PC-3 (cell line): ENCODE measurements at regions not wholly inside any gene's neighbourhood (a gene's known extent, or its start where the extent isn't known, plus 50 kb on each side); places are given as distances from the start of the nearest gene placed in this dataset.

Experiments used
- ATAC-seq: fragments of 200-7000 bp; cut with Tn5 transposase; 2 replicates; pipeline ENCODE4 v1.9.1; 2020; ENCODE audit warnings: mild to moderate bottlenecking, moderate library complexity
- BruUV-seq: library from RNA; stranded (reverse); fragments of 400-500 nt; replicated peaks from 2 replicates; lab custom pipeline; 2021; lab: Mats Ljungman, UMichigan
- CTCF ChIA-PET: fragments of 300-600 bp; sonication (Branson Sonifier 250); formaldehyde crosslinking; loops from one replicate; lab custom pipeline; 2022; ENCODE audit warnings: antibody characterized with exemption; lab: Charles Lee
- POLR2A ChIA-PET: fragments of 300-600 bp; sonication (Branson Sonifier 250); formaldehyde crosslinking; loops from one replicate; lab custom pipeline; 2022; ENCODE audit warnings: antibody characterized with exemption; ENCODE audit not compliant: unreplicated experiment; lab: Charles Lee
- DNase-seq: peaks from one replicate; pipeline ENCODE4 v3.0.0-alpha.2; 2015
- H2AFZ ChIP-seq: fragments of 300-600 bp; sonication (generic); 2 replicates; pipeline ENCODE4 v1.6.0; 2016; ENCODE audit warnings: antibody characterized with exemption, low read length
- H3F3A ChIP-seq: fragments of 300-600 bp; sonication (generic); one replicate; pipeline ENCODE4 v1.6.0; 2017; ENCODE audit warnings: antibody characterized with exemption, low read length, control low read depth, mild to moderate bottlenecking; ENCODE audit not compliant: unreplicated experiment
- H3K27ac ChIP-seq: fragments of 300-600 bp; sonication (generic); 2 replicates; pipeline ENCODE4 v1.5.1; 2016; ENCODE audit warnings: mild to moderate bottlenecking, low read length
- H3K27me3 ChIP-seq: fragments of 300-600 bp; sonication (generic); 2 replicates; pipeline ENCODE4 v1.6.1; 2016; ENCODE audit warnings: low read length, mixed read lengths
- H3K36me3 ChIP-seq: fragments of 300-600 bp; sonication (generic); 2 replicates; pipeline ENCODE4 v1.6.1; 2016; ENCODE audit warnings: low read depth, mixed run types, low read length, mixed read lengths
- H3K4me1 ChIP-seq: fragments of 300-600 bp; sonication (generic); 2 replicates; pipeline ENCODE4 v1.5.1; 2016; ENCODE audit warnings: low read length; ENCODE audit not compliant: insufficient read depth
- H3K4me2 ChIP-seq: fragments of 300-600 bp; sonication (generic); 2 replicates; pipeline ENCODE4 v1.6.0; 2016; ENCODE audit warnings: low read length
- H3K4me3 ChIP-seq: fragments of 300-600 bp; sonication (generic); 2 replicates; pipeline ENCODE4 v1.5.1; 2016; ENCODE audit warnings: mild to moderate bottlenecking, low read length, mixed read lengths
- H3K79me2 ChIP-seq: fragments of 300-600 bp; sonication (generic); 2 replicates; pipeline ENCODE4 v1.6.1; 2017; ENCODE audit warnings: low read length, mixed read lengths
- H3K9ac ChIP-seq: fragments of 300-600 bp; sonication (generic); 2 replicates; pipeline ENCODE4 v1.6.0; 2016; ENCODE audit warnings: mild to moderate bottlenecking, low read length
- H3K9me2 ChIP-seq: fragments of 300-600 bp; sonication (generic); replicated peaks from 2 replicates; pipeline ENCODE4 v1.6.1; 2016; ENCODE audit warnings: mixed run types, low read length, mixed read lengths
- H3K9me3 ChIP-seq: fragments of 300-600 bp; sonication (generic); 2 replicates; pipeline ENCODE4 v1.6.1; 2016; ENCODE audit warnings: low read length, mixed read lengths
- H4K20me1 ChIP-seq: fragments of 300-600 bp; sonication (generic); 2 replicates; pipeline ENCODE4 v1.6.1; 2016; ENCODE audit warnings: low read length, mixed read lengths
- CTCF ChIP-seq: fragments of 300-600 bp; sonication (generic); conservative IDR thresholded peaks from 2 replicates; pipeline ENCODE4 v1.5.1; 2017; ENCODE audit warnings: antibody characterized with exemption, low read depth, mild to moderate bottlenecking, low read length
- EZH2 ChIP-seq: fragments of 300-600 bp; sonication (generic); IDR thresholded peaks from one replicate; pipeline ENCODE4 v1.6.1; 2017; ENCODE audit warnings: antibody characterized with exemption, mild to moderate bottlenecking, low read length; ENCODE audit not compliant: unreplicated experiment
- EZH2phosphoT487 ChIP-seq: fragments of 300-600 bp; sonication (generic); IDR thresholded peaks from 2 replicates; pipeline ENCODE4 v1.6.1; 2018; ENCODE audit warnings: mild to moderate bottlenecking, antibody characterized with exemption, low read length, borderline replicate concordance
- intact Hi-C: fragments of 100-400 bp; cut with micrococcal nuclease; formaldehyde crosslinking; loops from 2 replicates; pipeline ENCODE4 v1.9.0; 2023

- TF ChIP-seq EZH2phosphoT487 (no peak), CTCF (no peak), EZH2 (no peak)
- no TSS peak for BruUV-seq
- no peaks in the 10 kb centered on the region for H4K20me1 ChIP-seq
- H3K4me2 ChIP-seq, result no peak overlapping the region
- POLR2A ChIA-PET, result no interaction called here
- H3K9me2 ChIP-seq, result no peaks in the 10 kb centered on the region
- DNase-seq, result no peak
- ATAC-seq, result no peak
- no peak overlapping the region for H3K9ac ChIP-seq
- no peaks in the 10 kb centered on the region for H3K79me2 ChIP-seq
- peaks cover 7% of the 10 kb centered on the region for H3K4me1 ChIP-seq
- CTCF ChIA-PET, result no interaction called here
- intact Hi-C loops, result loop anchor here (5.0 to 10.0 kb wide), 4 partner anchors 183 to 953 kb away; no protein-coding TSS in a partner anchor
- no peaks in the 10 kb centered on the region for H3F3A ChIP-seq
- no peaks in the 10 kb centered on the region for H3K27me3 ChIP-seq
- no peaks in the 10 kb centered on the region for H3K9me3 ChIP-seq
- no peaks in the 10 kb centered on the region for H3K36me3 ChIP-seq
- H3K27ac ChIP-seq, result no peak overlapping the region
- no peak overlapping the region for H3K4me3 ChIP-seq
- no peak overlapping the region for H2AFZ ChIP-seq
Observed at GRCh38 chr2:13005048-13005447, 288.3 kb downstream of the TRIB2 start.

GRCh38 chr2:13005761-13006335 lies 289.1 kb downstream of the TRIB2 start:
- ChIA-PET POLR2A (interaction anchor here (0.6 kb wide), 1 partner anchor 955 kb away, joined by 3 read pairs; no protein-coding TSS in a partner anchor), CTCF (interaction anchor here (0.5 to 1.8 kb wide), 6 partner anchors 15 to 1176 kb away, joined by 3 to 12 read pairs (median 4); no protein-coding TSS in a partner anchor)
- Histone ChIP-seq H3K36me3 (no peaks in the 10 kb centered on the region), H3F3A (no peaks in the 10 kb centered on the region), H2AFZ (no peak overlapping the region), H3K4me3 (no peak overlapping the region), H3K9ac (no peak overlapping the region), H4K20me1 (no peaks in the 10 kb centered on the region), H3K9me3 (no peaks in the 10 kb centered on the region), H3K4me2 (no peak overlapping the region), H3K27ac (no peak overlapping the region), H3K9me2 (no peaks in the 10 kb centered on the region), H3K4me1 (peaks cover 7% of the 10 kb centered on the region), H3K79me2 (no peaks in the 10 kb centered on the region), H3K27me3 (no peaks in the 10 kb centered on the region)
- TF ChIP-seq EZH2phosphoT487 (no peak), CTCF (no peak), EZH2 (no peak)
- intact Hi-C loops, result loop anchor here (5.0 to 10.0 kb wide), 4 partner anchors 184 to 954 kb away; no protein-coding TSS in a partner anchor
- no TSS peak for BruUV-seq
- DNase-seq (no peak), ATAC-seq (no peak)

GRCh38 chr2:13006426-13006825 lies 289.7 kb downstream of the TRIB2 start:
- no peak for ATAC-seq
- CTCF ChIA-PET, result interaction anchor here (0.6 to 1.8 kb wide), 8 partner anchors 16 to 1772 kb away, joined by 3 to 12 read pairs (median 4); partner anchors contain the start of gene TRIB2

More at GRCh38 chr2:13006426-13006825, 289.7 kb downstream of the TRIB2 start:
- Histone ChIP-seq H3K9ac (no peak overlapping the region), H3K27me3 (no peaks in the 10 kb centered on the region), H3K36me3 (no peaks in the 10 kb centered on the region), H4K20me1 (no peaks in the 10 kb centered on the region), H3K9me2 (no peaks in the 10 kb centered on the region), H3K4me3 (peak overlapping the region; percentile 62; the same call in 1 of the 2 replicates), H3K27ac (no peak overlapping the region), H3K4me2 (peak overlapping the region; percentile 84), H3K9me3 (no peaks in the 10 kb centered on the region), H3F3A (no peaks in the 10 kb centered on the region), H2AFZ (peak overlapping the region; percentile 55), H3K79me2 (no peaks in the 10 kb centered on the region), H3K4me1 (peaks cover 7% of the 10 kb centered on the region)
- DNase-seq, result no peak
- intact Hi-C loops, result loop anchor here (5.0 to 10.0 kb wide), 4 partner anchors 184 to 954 kb away; no protein-coding TSS in a partner anchor
- no TSS peak for BruUV-seq
- POLR2A ChIA-PET, result interaction anchor here (0.6 kb wide), 1 partner anchor 956 kb away, joined by 3 read pairs; no protein-coding TSS in a partner anchor
- no peak for TF ChIP-seq EZH2
- no peak for TF ChIP-seq EZH2phosphoT487
- no peak for TF ChIP-seq CTCF
